Heart right ventricle (tissue), 16 donors: ENCODE measurements at regions not wholly inside any gene's neighbourhood (a gene's known extent, or its start where the extent isn't known, plus 50 kb on each side); places are given as distances from the start of the nearest gene placed in this dataset.

Source experiments
- ATAC-seq, 8 donors: fragments of 200-7000 bp; cut with Tn5 transposase; one replicate each; pipeline ENCODE4 v1.9.1; 2020; ENCODE audit warnings: mild to moderate bottlenecking in 8 of 8, moderate library complexity in 8 of 8, moderate number of reproducible peaks in 1 of 8
- DNase-seq, 2 donors: peaks; one replicate each; pipeline ENCODE4 v3.0.0-alpha.2; 2020
- H3K27ac ChIP-seq, 10 donors: fragments of 200-600 bp; sonication (generic) in 2 of 10; one replicate each; pipeline versions ENCODE4 v1.5.0 to v1.8.0; 2020 to 2022; ENCODE audit warnings: mild to moderate bottlenecking in 3 of 10
- H3K27me3 ChIP-seq, 7 donors: fragments of 200-600 bp; one replicate each; pipeline ENCODE4 v1.8.0; 2021 to 2022; ENCODE audit warnings: mild to moderate bottlenecking in 2 of 7
- H3K36me3 ChIP-seq, 9 donors: fragments of 200-600 bp; sonication (generic) in 1 of 9; one replicate each; pipeline versions ENCODE4 v1.5.0 to v1.8.0; 2020 to 2022; ENCODE audit warnings: mild to moderate bottlenecking in 2 of 9
- H3K4me1 ChIP-seq, 9 donors: fragments of 200-600 bp; sonication (generic) in 1 of 9; one replicate each; pipeline versions ENCODE4 v1.5.0 to v1.8.0; 2020 to 2022; ENCODE audit warnings: mild to moderate bottlenecking in 4 of 9
- H3K4me3 ChIP-seq, 10 donors: fragments of 200-600 bp; sonication (generic) in 2 of 10; one replicate each; pipeline versions ENCODE4 v1.5.0 to v1.8.0; 2020 to 2022; ENCODE audit warnings: mild to moderate bottlenecking in 7 of 10, moderate library complexity in 2 of 10
- H3K9me3 ChIP-seq, 11 donors: fragments of 200-600 bp in 10 of 11; sonication (generic) in 2 of 11; one replicate each; pipeline versions ENCODE4 v1.5.0 to v1.8.0; 2013 to 2022; ENCODE audit warnings: mild to moderate bottlenecking in 2 of 11, control low read depth in 1 of 11, moderate library complexity in 1 of 11
- WGBS, 2 donors: extraction: QIAGEN DNeasy Blood & Tissue Kit; methylation state at CpG; one replicate each; pipeline ENCODE4 v1.1.7; 2013; ENCODE audit warnings: inconsistent platforms in 1 of 2; 5-methylcytosine and 5-hydroxymethylcytosine counted together
- intact Hi-C, 10 donors: fragments of 100-400 bp; cut with DNase I; formaldehyde crosslinking; loops; one replicate each; pipeline versions ENCODE4 v1.11.1 to v1.14.2; 2022
- TF ChIP-seq, protein P1 (sequence below), 9 donors: fragments of 200-600 bp; sonication (generic) in 2 of 9; IDR thresholded peaks; one replicate each; pipeline versions ENCODE4 v1.5.0 to v1.8.0; 2021 to 2022; ENCODE audit warnings: antibody characterized with exemption in 9 of 9, mild to moderate bottlenecking in 5 of 9, moderate library complexity in 1 of 9
- donor health status: Arrhythmogenic right ventricular cardiomyopathy.
- donor health status: ischemic (EF 13 %, LVEDD 7.1; RV severe dilation, severe dysfunction).
- donor health status: healthy with polysubstance abuse.
- donor health status: DM: no; HTN: yes; CAD: no.
- donor health status: DM: no; HTN: no; CAD: no.
- donor health status: ischemic (EF 25% LVEDD 6.9; RV normal size, moderate dysfunction).
- donor health status: ischemic (EF 25% LVEDD 5.7; RV mildly dilated, moderate dysfunction).
- donor health status: healthy.
- donor health status: DM: yes; HTN: yes; CAD: no.
- donor health status: Ischemic cardiomyopathy.
- donor health status: ischemic (EF 35%, LVEDD 5.7; RV mildly dilated, moderate dysfunction).
- donor health status: nonischemic (EF 11% LVEDD 7.7; RV severe dilation, severe dysfunction).
- donor health status: DM: yes; HTN: yes; CAD: no.
- donor health status: PGD.
- donor health status: ischemic (EF 29% LVEDD 5.4; RV normal size, mild dysfunction).
- donor health status: nonischemic (EF 23%, LVEDD 6.1; RV moderate dilation, normal function).

DNA sequence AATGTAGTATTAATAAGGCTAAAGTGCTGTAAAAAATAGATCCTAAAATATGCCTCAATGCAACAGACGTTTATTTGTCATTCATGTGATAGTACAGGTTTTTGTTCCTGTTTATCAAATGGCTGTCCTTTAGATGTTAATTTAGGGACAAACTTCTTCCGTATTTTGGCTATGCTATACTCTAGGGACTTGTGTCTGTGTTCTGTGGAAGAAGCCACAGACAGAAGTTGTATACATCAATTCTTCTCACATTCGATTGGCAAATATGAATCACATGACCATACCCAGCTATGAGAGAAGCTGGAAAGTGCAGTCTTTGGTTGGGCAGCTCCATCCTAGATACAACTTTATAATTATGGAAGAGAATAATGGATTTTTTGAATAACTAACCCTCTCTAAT, 232.7 kb upstream of the SNX7 start:
- 78 to 80% methylated on average over 3 of the region's 3 CpGs for WGBS, 2 donors
- H3K4me3 ChIP-seq, result no peak overlapping the region
- H3K36me3 ChIP-seq, result no peaks in the 10 kb centered on the region
- ATAC-seq, result no peak
- TF ChIP-seq, protein P1, sequence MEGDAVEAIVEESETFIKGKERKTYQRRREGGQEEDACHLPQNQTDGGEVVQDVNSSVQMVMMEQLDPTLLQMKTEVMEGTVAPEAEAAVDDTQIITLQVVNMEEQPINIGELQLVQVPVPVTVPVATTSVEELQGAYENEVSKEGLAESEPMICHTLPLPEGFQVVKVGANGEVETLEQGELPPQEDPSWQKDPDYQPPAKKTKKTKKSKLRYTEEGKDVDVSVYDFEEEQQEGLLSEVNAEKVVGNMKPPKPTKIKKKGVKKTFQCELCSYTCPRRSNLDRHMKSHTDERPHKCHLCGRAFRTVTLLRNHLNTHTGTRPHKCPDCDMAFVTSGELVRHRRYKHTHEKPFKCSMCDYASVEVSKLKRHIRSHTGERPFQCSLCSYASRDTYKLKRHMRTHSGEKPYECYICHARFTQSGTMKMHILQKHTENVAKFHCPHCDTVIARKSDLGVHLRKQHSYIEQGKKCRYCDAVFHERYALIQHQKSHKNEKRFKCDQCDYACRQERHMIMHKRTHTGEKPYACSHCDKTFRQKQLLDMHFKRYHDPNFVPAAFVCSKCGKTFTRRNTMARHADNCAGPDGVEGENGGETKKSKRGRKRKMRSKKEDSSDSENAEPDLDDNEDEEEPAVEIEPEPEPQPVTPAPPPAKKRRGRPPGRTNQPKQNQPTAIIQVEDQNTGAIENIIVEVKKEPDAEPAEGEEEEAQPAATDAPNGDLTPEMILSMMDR (IDR thresholded peaks at IDR 0.05), result no peak
- no peak for DNase-seq
- H3K27ac ChIP-seq, result no peak overlapping the region
- no peaks in the 10 kb centered on the region for H3K4me1 ChIP-seq
- intact Hi-C loops, result no loop called here
- no peaks in the 10 kb centered on the region for H3K9me3 ChIP-seq
- H3K27me3 ChIP-seq, result no peaks in the 10 kb centered on the region

GRCh38 chr1:98427664-98428063, 233.9 kb upstream of the SNX7 start:
- intact Hi-C loops, result no loop called here
- no peak for ATAC-seq
- TF ChIP-seq, protein P1 (IDR thresholded peaks at IDR 0.05), result no peak
- H3K4me3 ChIP-seq, result no peak overlapping the region
- no peak for DNase-seq
- H3K36me3 ChIP-seq, result no peaks in the 10 kb centered on the region
- H3K27me3 ChIP-seq, result no peaks in the 10 kb centered on the region
- no peaks in the 10 kb centered on the region for H3K4me1 ChIP-seq
- WGBS, 2 donors, result 62 to 87% methylated on average over 3 of the region's 3 CpGs
- no peaks in the 10 kb centered on the region for H3K9me3 ChIP-seq
- H3K27ac ChIP-seq, result no peak overlapping the region

DNA sequence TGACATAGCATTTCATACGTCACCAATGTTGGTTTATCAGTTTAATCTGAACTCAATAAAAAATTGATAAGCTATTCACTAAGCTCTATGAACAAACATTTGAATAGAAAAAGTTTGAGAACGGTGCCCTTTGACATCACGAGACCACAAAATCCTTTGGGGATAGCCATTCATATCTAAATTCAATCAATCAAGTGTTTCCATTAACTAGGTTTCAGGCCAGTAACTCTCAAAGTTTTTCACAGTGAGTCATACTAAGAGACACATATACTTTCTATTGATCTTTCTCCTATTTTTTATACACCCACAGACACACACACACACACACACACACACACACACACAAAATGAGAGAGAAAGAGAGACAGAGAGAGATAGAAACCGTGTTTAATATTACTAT, 235.4 kb upstream of the SNX7 start:
- 82 to 90% methylated on average over 4 of the region's 4 CpGs for WGBS, 2 donors
- Histone ChIP-seq H3K4me3 (no peak overlapping the region), H3K27ac (no peak overlapping the region), H3K4me1 (no peaks in the 10 kb centered on the region), H3K9me3 (no peaks in the 10 kb centered on the region), H3K36me3 (no peaks in the 10 kb centered on the region), H3K27me3 (no peaks in the 10 kb centered on the region)
- intact Hi-C loops, result no loop called here
- DNase-seq (no peak), ATAC-seq (no peak)
- TF ChIP-seq, protein P1 (IDR thresholded peaks at IDR 0.05), result no peak

- H3K27me3 ChIP-seq, result no peaks in the 10 kb centered on the region
- ATAC-seq (no peak), DNase-seq (no peak)
- peaks cover 0 to under 1% (median 0%) of the 10 kb centered on the region in 11 donors for H3K9me3 ChIP-seq
- WGBS, 2 donors, result 75 to 88% methylated on average over 2 of the region's 2 CpGs
- H3K36me3 ChIP-seq, result no peaks in the 10 kb centered on the region
- intact Hi-C loops, result no loop called here
- no peak overlapping the region for H3K4me3 ChIP-seq
- H3K4me1 ChIP-seq, result no peaks in the 10 kb centered on the region
- TF ChIP-seq, protein P1 (IDR thresholded peaks at IDR 0.05), result no peak
- no peak overlapping the region for H3K27ac ChIP-seq
These were observed 238.7 kb upstream of the SNX7 start for GRCh38 chr1:98422816-98423215.

DNA sequence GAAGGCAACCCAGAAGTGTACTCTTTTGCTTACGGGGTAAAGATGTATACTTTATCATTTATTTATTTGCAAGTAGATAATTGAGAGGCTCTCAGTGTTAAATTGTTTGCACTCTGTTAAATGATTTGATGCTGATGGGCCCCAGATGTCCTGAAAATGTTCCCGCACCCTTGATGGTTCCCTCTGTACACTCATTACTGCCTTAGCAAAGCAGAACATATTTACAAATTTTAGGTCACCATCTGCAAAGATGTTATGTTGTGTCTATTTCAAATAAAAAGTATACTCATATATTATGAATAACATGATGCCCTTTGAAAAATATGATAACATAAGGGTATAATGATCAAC, 240.5 kb upstream of the SNX7 start:
- DNase-seq, result no peak
- intact Hi-C loops, result no loop called here
- 81 to 82% methylated on average over 2 of the region's 2 CpGs for WGBS, 2 donors
- Histone ChIP-seq H3K36me3 (no peaks in the 10 kb centered on the region), H3K27ac (no peak overlapping the region), H3K27me3 (no peaks in the 10 kb centered on the region), H3K4me1 (no peaks in the 10 kb centered on the region), H3K4me3 (no peak overlapping the region), H3K9me3 (peaks cover 0 to 2% (median 0%) of the 10 kb centered on the region in 11 donors)
- ATAC-seq, result no peak
- TF ChIP-seq, protein P1 (IDR thresholded peaks at IDR 0.05), result no peak
